Keratinocyte (primary cell): ENCODE measurements at regions not wholly inside any gene's neighbourhood (a gene's known extent, or its start where the extent isn't known, plus 50 kb on each side); places are given as distances from the start of the nearest gene placed in this dataset.

Experiments
- DNase-seq: peaks from one replicate; pipeline ENCODE4 v3.0.0-alpha.2; 2011; ENCODE audit warnings: low read depth, missing footprints, low spot score
- FAIRE-seq: peaks from 2 replicates; lab custom pipeline; 2011; peaks lifted over from hg19 to GRCh38; lab: Jason Lieb, UNC
- H2AFZ ChIP-seq: 2 replicates; pipeline ENCODE4 v1.6.0; 2012; ENCODE audit warnings: low read length, control low read depth, inconsistent platforms; ENCODE audit not compliant: control insufficient read depth
- H3K27ac ChIP-seq: 2 replicates; pipeline ENCODE4 v1.5.1; 2011; ENCODE audit warnings: low read length; ENCODE audit not compliant: control insufficient read depth, insufficient read depth
- H3K27me3 ChIP-seq: 3 replicates; pipeline ENCODE4 v1.6.0; 2011; ENCODE audit warnings: low read length; ENCODE audit not compliant: control insufficient read depth, insufficient read depth; ENCODE audit errors: extremely low read depth
- H3K36me3 ChIP-seq, 2 experiments: 2 replicates in 1 of 2; 3 replicates in 1 of 2; pipeline ENCODE4 v1.5.1; 2011; ENCODE audit warnings: low read length in 2 of 2, mild to moderate bottlenecking in 1 of 2; ENCODE audit not compliant: control insufficient read depth in 2 of 2, insufficient read depth in 2 of 2; ENCODE audit errors: extremely low read depth in 1 of 2
- H3K4me1 ChIP-seq: 3 replicates; pipeline ENCODE4 v1.5.1; 2011; ENCODE audit warnings: low read length; ENCODE audit not compliant: control insufficient read depth, insufficient read depth; ENCODE audit errors: extremely low read depth
- H3K4me2 ChIP-seq: 3 replicates; pipeline ENCODE4 v1.6.0; 2011; ENCODE audit warnings: low read depth, low read length; ENCODE audit not compliant: control insufficient read depth, insufficient read depth; ENCODE audit errors: extremely low read depth
- H3K4me3 ChIP-seq, 3 experiments: fragments of 200-600 bp in 1 of 3; sonication (generic) in 1 of 3; 2 replicates in 2 of 3; 3 replicates in 1 of 3; pipeline ENCODE4 v1.5.1; 2011 to 2016; ENCODE audit warnings: low read length in 3 of 3, mild to moderate bottlenecking in 3 of 3, control low read depth in 2 of 3, inconsistent platforms in 1 of 3, low read depth in 1 of 3, mixed read lengths in 1 of 3, mixed run types in 1 of 3, moderate library complexity in 1 of 3; ENCODE audit not compliant: control insufficient read depth in 2 of 3, insufficient read depth in 2 of 3; ENCODE audit errors: extremely low read depth in 1 of 3
- H3K79me2 ChIP-seq: 2 replicates; pipeline ENCODE4 v1.6.0; 2012; ENCODE audit warnings: low read length; ENCODE audit not compliant: control insufficient read depth, insufficient read depth
- H3K9ac ChIP-seq: 3 replicates; pipeline ENCODE4 v1.6.0; 2011; ENCODE audit warnings: low read length; ENCODE audit not compliant: control insufficient read depth, insufficient read depth; ENCODE audit errors: extremely low read depth
- H3K9me1 ChIP-seq: 3 replicates; pipeline ENCODE4 v1.6.0; 2011; ENCODE audit warnings: low read length; ENCODE audit not compliant: control insufficient read depth, insufficient read depth; ENCODE audit errors: extremely low read depth
- H3K9me3 ChIP-seq: 2 replicates; pipeline ENCODE4 v1.5.1; 2012; ENCODE audit warnings: low read depth, low read length; ENCODE audit not compliant: control insufficient read depth
- H4K20me1 ChIP-seq: 3 replicates; pipeline ENCODE4 v1.6.0; 2011; ENCODE audit warnings: low read length; ENCODE audit not compliant: control insufficient read depth, insufficient read depth; ENCODE audit errors: extremely low read depth
- CTCF ChIP-seq, 3 experiments: IDR thresholded peaks in 1 of 3; conservative IDR thresholded peaks in 1 of 3; optimal IDR thresholded peaks in 1 of 3; 2 replicates in 2 of 3; 3 replicates in 1 of 3; pipeline versions ENCODE3 to v1.5.1; 2011; ENCODE audit warnings: low read length in 3 of 3, mild to moderate bottlenecking in 3 of 3, moderate library complexity in 2 of 3, control low read depth in 1 of 3, inconsistent platforms in 1 of 3; ENCODE audit not compliant: insufficient read depth in 2 of 3; ENCODE audit errors: extremely low read depth in 1 of 3
- EZH2 ChIP-seq: IDR thresholded peaks from one replicate; pipeline ENCODE4 v1.6.1; 2012; ENCODE audit warnings: inconsistent platforms, mild to moderate bottlenecking, low read length, moderate library complexity
- dilution Hi-C: fragments of 300-500 bp; cut with MboI; formaldehyde crosslinking; loops from one replicate; pipeline ENCODE4 v1.7.0; 2020; ENCODE audit warnings: low sequenced_read_pairs; ENCODE audit not compliant: extremely low pct_ligation_motif_present

GRCh38 chr13:108113407-108113806 lies 101.9 kb downstream of the LIG4 start:
- H3K4me2 ChIP-seq: no peak overlapping the region
- no peak overlapping the region for H2AFZ ChIP-seq
- no peak overlapping the region for H3K27ac ChIP-seq
- no peaks in the 10 kb centered on the region for H4K20me1 ChIP-seq
- H3K9me3 ChIP-seq: no peaks in the 10 kb centered on the region
- no peaks in the 10 kb centered on the region for H3K27me3 ChIP-seq
- no peak overlapping the region for H3K4me3 ChIP-seq
- peak; percentile 55 for FAIRE-seq
- H3K9me1 ChIP-seq: no peaks in the 10 kb centered on the region
- dilution Hi-C loops: no loop called here
- H3K9ac ChIP-seq: no peak overlapping the region
- no peaks in the 10 kb centered on the region for H3K79me2 ChIP-seq
- no peaks in the 10 kb centered on the region for H3K36me3 ChIP-seq
- no peaks in the 10 kb centered on the region for H3K4me1 ChIP-seq
- peak; percentile 56 for DNase-seq
- TF ChIP-seq EZH2: no peak
- no peak for TF ChIP-seq CTCF (optimal IDR thresholded peaks at IDR 0.05 in 1 of 3, IDR thresholded peaks at IDR 0.05 in 1 of 3, conservative IDR thresholded peaks at IDR 0.05 in 1 of 3; ENCODE audit: extremely low read depth in 1 of 3, insufficient read depth in 2 of 3, low read length in 3 of 3)

GRCh38 chr13:108104736-108105135 lies 110.6 kb downstream of the LIG4 start:
- Histone ChIP-seq H3K27ac (no peak overlapping the region), H3K4me1 (no peaks in the 10 kb centered on the region), H4K20me1 (no peaks in the 10 kb centered on the region), H3K9ac (no peak overlapping the region), H3K4me3 (no peak overlapping the region), H3K9me3 (no peaks in the 10 kb centered on the region), H3K4me2 (no peak overlapping the region), H2AFZ (no peak overlapping the region), H3K36me3 (no peaks in the 10 kb centered on the region), H3K79me2 (no peaks in the 10 kb centered on the region), H3K27me3 (no peaks in the 10 kb centered on the region), H3K9me1 (no peaks in the 10 kb centered on the region)
- FAIRE-seq (no peak), DNase-seq (no peak)
- dilution Hi-C loops: no loop called here
- TF ChIP-seq CTCF (optimal IDR thresholded peaks at IDR 0.05 in 1 of 3, IDR thresholded peaks at IDR 0.05 in 1 of 3, conservative IDR thresholded peaks at IDR 0.05 in 1 of 3; ENCODE audit: extremely low read depth in 1 of 3, insufficient read depth in 2 of 3, low read length in 3 of 3) (no peak), EZH2 (no peak)
